ENCODE measurements at regions not wholly inside any gene's neighbourhood (a gene's known extent, or its start where the extent isn't known, plus 50 kb on each side); places are given as distances from the start of the nearest gene placed in this dataset.

- Mint-ChIP-seq H3K9me3 (no peaks in the 10 kb centered on the region), H3K27me3 (ENCODE audit: low read depth in 2 of 2) (no peaks in the 10 kb centered on the region), H3K27ac (no peak overlapping the region), H3K36me3 (no peaks in the 10 kb centered on the region), H3K4me1 (no peaks in the 10 kb centered on the region), H3K4me3 (no peak overlapping the region)
- no peak for TF ChIP-seq CTCF (IDR thresholded peaks at IDR 0.05)
- H3K4me3 ChIP-seq (ENCODE audit: low read length) = no peak overlapping the region
- H3K4me1 ChIP-seq (ENCODE audit: control insufficient read depth, insufficient read depth, low read length) = no peaks in the 10 kb centered on the region
- WGBS (ENCODE audit: insufficient coverage) = 71% methylated on average over 2 of the region's 3 CpGs
- no peaks in the 10 kb centered on the region for H3K9me3 ChIP-seq (ENCODE audit: control insufficient read depth, insufficient read depth, low read length)
- H3K27me3 ChIP-seq (ENCODE audit: control insufficient read depth, insufficient read depth, low read length) = no peaks in the 10 kb centered on the region
- H3K27ac ChIP-seq (ENCODE audit: low read length) = no peak overlapping the region
- intact Hi-C loops (cut with micrococcal nuclease) = no loop called here
- no peak for ATAC-seq
- H3K36me3 ChIP-seq (ENCODE audit: control insufficient read depth, insufficient read depth, low read length) = no peaks in the 10 kb centered on the region
- no peak for DNase-seq
These were observed 716.6 kb upstream of the FZD8 start for GRCh38 chr10:36358736-36359135.

- Histone ChIP-seq H3K27me3 (ENCODE audit: control insufficient read depth, insufficient read depth, low read length) (no peaks in the 10 kb centered on the region), H3K36me3 (ENCODE audit: control insufficient read depth, insufficient read depth, low read length) (no peaks in the 10 kb centered on the region), H3K4me3 (ENCODE audit: low read length) (no peak overlapping the region), H3K27ac (ENCODE audit: low read length) (no peak overlapping the region), H3K4me1 (ENCODE audit: control insufficient read depth, insufficient read depth, low read length) (no peaks in the 10 kb centered on the region), H3K9me3 (ENCODE audit: control insufficient read depth, insufficient read depth, low read length) (no peaks in the 10 kb centered on the region)
- Mint-ChIP-seq H3K27ac (no peak overlapping the region), H3K4me1 (peaks cover 0 to 3% of the 10 kb centered on the region in 2 donors), H3K9me3 (no peaks in the 10 kb centered on the region), H3K4me3 (no peak overlapping the region), H3K36me3 (no peaks in the 10 kb centered on the region), H3K27me3 (ENCODE audit: low read depth in 2 of 2) (no peaks in the 10 kb centered on the region)
- TF ChIP-seq CTCF (IDR thresholded peaks at IDR 0.05) = no peak
- intact Hi-C loops (cut with micrococcal nuclease) = no loop called here
- WGBS (ENCODE audit: insufficient coverage) = 50% methylated on average over 1 of the region's 2 CpGs
- ATAC-seq = no peak
- DNase-seq = no peak
These were observed 712.5 kb upstream of the FZD8 start for GRCh38 chr10:36354633-36355032.

GRCh38 chr10:36351159-36351558 lies 709.1 kb upstream of the FZD8 start:
- ATAC-seq (no peak), DNase-seq (no peak)
- Histone ChIP-seq H3K9me3 (ENCODE audit: control insufficient read depth, insufficient read depth, low read length) (no peaks in the 10 kb centered on the region), H3K4me3 (ENCODE audit: low read length) (no peak overlapping the region), H3K27me3 (ENCODE audit: control insufficient read depth, insufficient read depth, low read length) (no peaks in the 10 kb centered on the region), H3K36me3 (ENCODE audit: control insufficient read depth, insufficient read depth, low read length) (no peaks in the 10 kb centered on the region), H3K4me1 (ENCODE audit: control insufficient read depth, insufficient read depth, low read length) (no peaks in the 10 kb centered on the region), H3K27ac (ENCODE audit: low read length) (no peak overlapping the region)
- intact Hi-C loops (cut with micrococcal nuclease) = no loop called here
- no peaks in the 10 kb centered on the region for H3K36me3 Mint-ChIP-seq
- WGBS (ENCODE audit: insufficient coverage) = 79% methylated on average over 2 of the region's 2 CpGs
- H3K27me3 Mint-ChIP-seq (ENCODE audit: low read depth in 2 of 2) = no peaks in the 10 kb centered on the region
- peaks cover 0 to 3% of the 10 kb centered on the region in 2 donors for H3K4me1 Mint-ChIP-seq
- no peak overlapping the region for H3K27ac Mint-ChIP-seq
- TF ChIP-seq CTCF (IDR thresholded peaks at IDR 0.05) = no peak
- peaks cover 3 to 4% of the 10 kb centered on the region in 2 donors for H3K9me3 Mint-ChIP-seq
- no peak overlapping the region for H3K4me3 Mint-ChIP-seq

GRCh38 chr10:36349445-36350078 lies 707.5 kb upstream of the FZD8 start:
- H3K27me3 Mint-ChIP-seq (ENCODE audit: low read depth in 2 of 2) = no peaks in the 10 kb centered on the region
- Histone ChIP-seq H3K4me1 (ENCODE audit: control insufficient read depth, insufficient read depth, low read length) (no peaks in the 10 kb centered on the region), H3K4me3 (ENCODE audit: low read length) (no peak overlapping the region), H3K27ac (ENCODE audit: low read length) (no peak overlapping the region), H3K9me3 (ENCODE audit: control insufficient read depth, insufficient read depth, low read length) (no peaks in the 10 kb centered on the region), H3K36me3 (ENCODE audit: control insufficient read depth, insufficient read depth, low read length) (no peaks in the 10 kb centered on the region), H3K27me3 (ENCODE audit: control insufficient read depth, insufficient read depth, low read length) (no peaks in the 10 kb centered on the region)
- no peak for TF ChIP-seq CTCF (IDR thresholded peaks at IDR 0.05)
- peaks cover 3 to 4% of the 10 kb centered on the region in 2 donors for H3K9me3 Mint-ChIP-seq
- DNase-seq (no peak), ATAC-seq (no peak)
- peaks cover 0 to 3% of the 10 kb centered on the region in 2 donors for H3K4me1 Mint-ChIP-seq
- no peak overlapping the region for H3K4me3 Mint-ChIP-seq
- intact Hi-C loops (cut with micrococcal nuclease) = no loop called here
- WGBS (ENCODE audit: insufficient coverage) = 87% methylated on average over 8 of the region's 8 CpGs
- no peaks in the 10 kb centered on the region for H3K36me3 Mint-ChIP-seq
- H3K27ac Mint-ChIP-seq = no peak overlapping the region

All from natural killer cell (primary cell).